D341Med (cell line): ENCODE measurements at regions not wholly inside any gene's neighbourhood (a gene's known extent, or its start where the extent isn't known, plus 50 kb on each side); places are given as distances from the start of the nearest gene placed in this dataset.
"Not testable (repeated sequence)": the region's sequence is repeated elsewhere in the genome, so short reads cannot be mapped to it uniquely, and the experiment has no call there.

ENCODE experiments used
- DNase-seq: peaks from one replicate; pipeline ENCODE4 v3.0.0; 2012; ENCODE audit warnings: low spot score

GRCh38 chr4:120005527-120005926 lies 61.1 kb downstream of the MAD2L1 start:
- no peak for DNase-seq

DNA sequence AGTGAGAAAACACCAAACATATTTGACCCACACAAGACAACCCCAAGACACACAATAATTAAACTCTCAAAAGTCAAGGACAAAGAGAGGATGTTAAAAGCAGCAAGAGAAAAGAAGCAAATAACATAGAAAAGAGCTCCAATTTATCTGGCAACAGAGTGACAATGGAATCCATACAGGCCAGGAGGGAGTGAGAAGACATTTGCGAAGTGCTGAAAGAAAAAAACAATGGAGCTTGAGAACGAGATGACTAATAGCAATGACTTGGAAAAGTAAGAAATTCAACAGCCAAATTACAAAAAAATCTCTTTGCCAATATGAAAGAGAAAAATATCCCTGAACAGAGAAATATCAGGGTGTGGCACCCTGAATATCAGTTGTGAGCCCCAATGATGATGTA lies 61.6 kb downstream of the MAD2L1 start:
- DNase-seq = no peak

DNA sequence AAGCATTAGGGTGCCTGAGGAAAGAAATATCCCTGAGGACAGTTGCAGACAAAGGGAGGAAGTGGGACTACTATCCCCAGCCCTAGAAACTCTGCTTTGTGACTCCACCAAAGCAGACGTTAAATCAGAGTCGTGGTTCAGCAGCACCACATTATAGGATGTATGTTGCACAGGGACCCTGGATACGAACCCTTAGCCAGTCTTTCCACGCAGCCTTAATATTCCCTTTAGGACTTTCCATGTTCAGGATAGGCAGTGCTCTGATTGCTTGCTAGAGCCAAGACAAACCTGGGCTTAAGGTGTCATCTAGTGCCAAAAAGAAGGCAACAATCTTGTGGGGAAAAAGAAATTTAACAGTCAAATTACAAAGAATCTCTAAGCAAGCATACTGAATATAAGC lies 62.6 kb downstream of the MAD2L1 start:
- no peak for DNase-seq

DNA sequence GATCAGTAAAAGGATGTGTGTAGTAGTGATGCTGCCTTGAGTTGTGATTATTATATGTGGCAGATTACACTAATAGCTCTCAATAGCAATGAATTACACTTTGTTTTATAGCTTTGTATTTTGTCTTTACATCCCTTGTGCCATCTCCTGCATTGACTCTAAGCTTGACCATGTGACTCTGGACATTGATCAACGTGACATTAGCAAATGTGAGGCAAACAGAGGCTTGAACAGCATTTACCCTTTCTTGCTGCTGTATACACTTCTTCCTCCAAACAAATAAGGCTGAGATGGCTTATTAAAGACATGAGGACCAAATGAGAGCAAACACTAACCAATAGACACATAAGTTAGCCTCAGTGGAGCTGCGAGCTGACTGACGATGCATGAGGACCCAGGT lies 63.5 kb downstream of the MAD2L1 start:
- DNase-seq = no peak

GRCh38 chr4:120001850-120002249 lies 64.8 kb downstream of the MAD2L1 start:
- no peak for DNase-seq

- no peak for DNase-seq
These were observed 65.9 kb downstream of the MAD2L1 start for GRCh38 chr4:120000591-120001296.

DNA sequence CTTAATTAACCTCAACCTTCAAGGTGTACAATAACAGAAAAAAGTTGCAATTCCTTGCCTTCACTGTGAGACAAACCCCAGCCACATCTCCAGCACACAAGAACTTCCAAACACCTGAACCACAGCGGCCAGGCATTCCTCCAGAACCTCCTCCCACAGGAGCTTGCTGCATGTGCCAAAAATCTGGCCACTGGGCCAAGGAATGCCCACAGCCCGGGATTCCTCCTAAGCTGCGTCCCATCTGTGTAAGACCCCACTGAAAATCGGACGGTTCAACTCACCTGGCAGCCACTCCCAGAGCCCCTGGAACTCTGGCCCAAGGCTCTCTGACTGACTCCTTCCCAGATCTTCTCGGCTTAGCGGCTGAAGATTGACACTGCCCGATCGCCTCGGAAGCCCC lies 70.6 kb downstream of the MAD2L1 start:
- DNase-seq = not testable (repeated sequence)

- no peak for DNase-seq
These were observed 81.7 kb downstream of the MAD2L1 start for GRCh38 chr4:119984996-119985395.

- DNase-seq = no peak
These were observed 83.9 kb downstream of the MAD2L1 start for GRCh38 chr4:119982756-119983155.

DNA sequence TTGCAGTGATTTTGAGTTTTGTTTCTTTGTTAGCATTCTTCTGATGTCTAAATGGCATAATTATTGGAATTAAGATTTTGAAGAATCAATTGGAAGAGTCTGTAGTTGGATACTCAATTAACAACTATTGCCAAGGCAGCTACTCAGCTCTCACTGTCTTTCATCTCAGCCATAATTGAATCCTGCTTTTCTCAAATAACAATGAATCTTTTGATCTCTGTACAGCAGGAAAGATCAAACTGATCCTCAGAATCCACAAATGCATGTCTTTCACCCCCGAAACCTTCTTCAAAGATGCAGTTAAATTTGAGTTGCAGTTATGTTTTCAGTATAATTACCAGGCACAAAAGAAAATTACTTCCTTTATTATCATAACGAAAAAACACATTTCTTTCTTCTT lies 86.2 kb downstream of the MAD2L1 start:
- DNase-seq = no peak

GRCh38 chr4:119977076-119977940 lies 89.3 kb downstream of the MAD2L1 start:
- no peak for DNase-seq

DNA sequence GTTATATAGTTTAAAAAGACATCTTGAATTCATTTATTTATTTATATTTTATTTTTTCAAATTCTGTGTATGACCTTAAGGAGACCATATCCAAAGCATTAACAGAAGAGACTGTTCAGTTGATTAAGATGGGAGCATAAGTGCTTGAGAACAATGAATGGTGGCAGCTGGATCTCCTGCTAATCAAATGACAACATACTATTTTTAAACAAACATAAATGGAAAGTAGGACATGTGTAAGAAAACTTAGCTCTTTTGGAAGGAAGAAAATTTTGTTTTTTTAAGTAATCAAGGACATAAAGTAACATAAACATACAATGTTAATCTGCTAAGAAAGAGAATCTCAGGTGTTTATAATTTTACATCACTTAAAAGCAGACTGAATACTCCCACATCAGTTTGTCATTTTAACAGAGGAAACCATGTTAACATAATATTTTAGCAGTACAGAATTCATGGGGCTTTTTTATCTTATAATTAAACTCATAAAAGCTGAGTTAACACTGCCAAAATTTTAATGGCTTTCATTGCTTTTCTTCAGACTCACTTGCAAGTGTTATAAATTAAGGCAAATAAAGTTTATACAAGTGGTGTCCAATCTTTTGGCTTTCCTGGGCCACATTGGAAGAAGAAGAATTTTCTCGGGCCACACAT lies 95.1 kb downstream of the MAD2L1 start:
- no peak for DNase-seq

DNA sequence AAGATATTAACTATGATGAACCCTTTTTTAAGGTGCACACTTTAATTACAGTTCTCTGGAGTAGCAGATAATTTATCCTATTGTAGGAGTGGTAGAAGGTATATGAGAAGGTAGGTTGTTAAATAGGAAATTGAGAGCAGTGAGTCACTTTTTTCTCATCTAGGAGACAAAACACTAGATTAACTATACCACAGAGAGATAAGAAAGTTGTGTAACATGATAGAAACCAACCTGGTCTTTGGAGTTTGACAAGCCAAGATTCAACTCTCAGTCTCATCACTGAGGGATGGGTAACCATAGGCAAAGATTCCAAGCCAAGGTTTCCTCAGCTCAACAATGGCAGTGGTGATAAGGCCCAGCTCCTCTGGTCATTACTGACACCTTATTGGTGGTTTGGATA lies 104.0 kb downstream of the MAD2L1 start:
- no peak for DNase-seq

DNA sequence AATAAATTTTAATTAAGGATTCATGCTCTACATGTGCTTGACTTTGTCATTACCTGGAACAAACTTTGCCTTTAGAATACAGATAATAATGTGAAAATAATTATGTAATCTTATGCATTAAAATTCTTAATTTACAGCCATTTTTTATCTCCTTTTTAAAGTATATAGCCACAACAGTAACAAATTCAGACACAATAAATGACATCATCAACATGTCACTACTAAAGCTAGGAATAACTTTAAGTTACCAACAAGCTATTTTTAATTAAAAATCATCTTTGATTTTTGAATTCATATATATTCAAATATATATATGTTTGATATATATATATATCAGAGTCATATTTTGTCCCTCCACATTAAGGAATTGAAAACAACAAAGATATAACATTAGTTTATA lies 107.7 kb downstream of the MAD2L1 start:
- no peak for DNase-seq

GRCh38 chr4:119955256-119955655 lies 111.4 kb downstream of the MAD2L1 start:
- no peak for DNase-seq

DNA sequence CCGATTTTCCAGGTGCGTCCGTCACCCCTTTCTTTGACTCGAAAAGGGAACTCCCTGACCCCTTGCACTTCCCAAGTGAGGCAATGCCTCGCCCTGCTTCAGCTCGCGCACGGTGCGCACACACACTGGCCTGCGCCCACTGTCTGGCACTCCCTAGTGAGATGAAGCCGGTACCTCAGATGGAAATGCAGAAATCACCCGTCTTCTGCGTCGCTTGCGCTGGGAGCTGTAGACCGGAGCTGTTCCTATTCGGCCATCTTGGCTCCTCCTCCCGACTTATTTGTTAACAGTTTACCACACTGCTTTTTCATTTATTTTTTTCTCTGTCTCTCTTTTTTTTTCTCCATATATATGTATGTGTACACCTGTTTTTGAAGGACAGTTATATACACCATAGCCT lies 112.2 kb downstream of the MAD2L1 start:
- DNase-seq = not testable (repeated sequence)

DNA sequence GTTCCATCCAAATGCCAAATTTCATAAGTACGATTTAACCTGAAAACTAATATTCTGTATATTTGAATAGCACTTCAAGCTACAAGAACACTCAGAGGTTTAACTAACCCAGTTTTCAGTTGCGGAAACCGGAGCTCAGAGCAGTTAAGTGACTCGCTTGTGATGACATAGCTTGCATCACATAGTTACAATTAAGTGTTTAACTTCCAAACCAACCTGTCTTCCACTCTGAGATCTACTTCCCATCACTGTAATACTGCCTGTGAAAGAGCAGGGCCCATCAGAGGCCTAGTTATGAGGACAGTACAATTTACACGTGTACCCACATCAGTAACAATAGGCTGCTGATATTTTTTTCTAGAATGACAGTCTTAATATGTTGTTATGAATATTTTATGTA lies 120.3 kb downstream of the MAD2L1 start:
- DNase-seq = no peak

DNA sequence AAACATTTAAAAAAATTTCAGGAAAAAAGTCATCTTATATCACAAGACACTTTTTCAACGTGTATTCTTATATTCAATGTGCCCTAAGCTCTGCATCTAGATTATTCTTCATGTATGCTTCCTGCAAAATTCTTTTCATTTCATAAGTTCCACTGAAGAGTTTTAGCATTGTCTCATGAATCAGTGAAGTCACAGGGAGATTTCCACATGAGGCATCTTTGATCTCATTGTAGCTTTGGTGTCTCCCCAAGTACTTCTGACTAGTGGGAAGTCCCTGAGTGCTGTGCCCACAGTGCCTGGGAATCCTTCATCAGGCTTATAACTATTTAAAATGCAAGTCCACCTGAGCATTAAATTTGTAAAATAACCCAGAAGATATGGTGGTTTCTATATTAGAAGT lies 123.8 kb downstream of the MAD2L1 start:
- no peak for DNase-seq

DNA sequence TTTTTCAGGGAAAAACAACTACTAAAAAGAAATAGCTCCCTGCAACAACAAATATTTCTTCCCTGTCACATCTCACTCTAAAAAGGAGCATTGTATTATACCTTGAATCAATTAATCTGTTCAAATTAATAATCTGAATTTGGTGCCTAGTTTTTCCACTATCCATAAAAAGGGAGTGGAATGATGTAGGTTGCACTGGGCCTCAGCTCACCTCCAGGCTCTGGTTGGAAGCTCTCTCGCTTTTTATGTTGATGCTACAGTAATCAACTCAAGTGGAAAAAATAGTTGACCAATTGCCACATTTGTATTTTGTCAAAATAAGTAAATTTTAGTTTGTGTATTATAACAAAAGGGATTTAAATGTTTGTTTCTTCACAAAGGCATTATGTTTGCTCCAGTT lies 126.1 kb downstream of the MAD2L1 start:
- no peak for DNase-seq

- DNase-seq = no peak
These were observed 127.3 kb downstream of the MAD2L1 start for GRCh38 chr4:119939071-119939995.

DNA sequence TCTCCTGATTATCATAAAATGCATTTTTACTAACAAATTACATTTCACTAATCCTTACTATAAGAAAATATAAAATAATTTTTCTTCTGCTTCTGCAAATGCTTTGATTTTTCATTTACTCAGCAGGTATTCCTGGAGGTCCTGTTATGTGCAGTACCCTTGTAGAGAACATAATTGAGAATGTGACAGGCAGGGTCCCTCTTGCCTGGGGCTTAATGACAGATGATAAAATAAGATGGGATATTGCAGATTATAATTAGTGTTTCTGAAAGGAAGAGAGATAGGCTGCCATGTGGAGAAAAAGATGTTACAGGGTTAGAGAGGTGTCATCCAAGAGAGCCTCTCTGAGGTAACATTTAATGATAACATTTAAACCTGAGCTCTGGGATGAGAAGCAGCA lies 128.9 kb downstream of the MAD2L1 start:
- DNase-seq = no peak

GRCh38 chr4:119933606-119934005 lies 133.0 kb downstream of the MAD2L1 start:
- DNase-seq = no peak
